NCI-H146 treated with DMSO at 0.1 percent for 48 hours (cell line): ENCODE measurements at regions not wholly inside any gene's neighbourhood (a gene's known extent, or its start where the extent isn't known, plus 50 kb on each side); places are given as distances from the start of the nearest gene placed in this dataset.
"Not testable (repeated sequence)": the region's sequence is repeated elsewhere in the genome, so short reads cannot be mapped to it uniquely, and the experiment has no call there.

Source experiments
- DNase-seq: peaks from one replicate; lab custom pipeline; 2025; ENCODE audit not compliant: unreplicated experiment; lab: John Stamatoyannopoulos, UW

GRCh38 chrX:63470506-63470905, 119.4 kb upstream of the SPIN4 start:
- no peak for DNase-seq

DNA sequence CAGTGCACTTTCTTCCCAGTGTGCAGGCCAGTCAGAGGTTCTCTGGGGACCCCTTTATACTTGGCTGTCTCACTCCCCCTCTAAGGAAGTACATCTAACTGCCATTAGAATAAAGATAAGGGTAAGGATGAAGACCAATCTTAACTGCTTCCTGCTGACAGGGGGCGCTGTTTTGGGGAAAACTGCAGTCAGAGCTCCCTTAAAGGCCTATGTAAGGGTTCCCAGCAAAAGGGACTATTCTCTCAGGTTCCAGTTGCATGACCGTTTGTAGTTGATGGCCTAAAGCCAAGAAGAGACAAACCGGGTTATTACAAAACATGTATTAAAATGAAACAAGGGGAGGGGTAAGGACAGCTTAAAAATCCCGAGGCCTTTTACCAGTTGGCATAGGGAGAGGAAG, 115.6 kb upstream of the SPIN4 start:
- DNase-seq: no peak

DNA sequence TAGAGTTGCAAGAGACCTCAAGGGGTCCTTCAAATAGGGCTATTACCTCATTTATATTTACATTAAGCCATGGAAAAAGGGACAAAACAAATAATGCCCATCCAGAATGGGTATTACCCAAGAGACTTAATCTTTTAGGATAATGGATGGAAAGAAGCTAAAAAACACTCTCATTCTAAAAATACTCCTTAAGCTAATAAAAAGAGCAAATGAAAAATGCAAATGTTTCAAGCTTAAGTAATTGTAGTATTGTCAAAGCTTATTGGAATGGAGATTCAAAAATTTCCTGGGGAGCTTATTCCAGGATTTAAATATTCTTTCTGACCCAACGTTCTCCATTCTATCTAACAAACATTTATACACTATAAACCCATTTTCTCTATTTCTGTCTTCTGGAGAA, 107.8 kb upstream of the SPIN4 start:
- no peak for DNase-seq

DNA sequence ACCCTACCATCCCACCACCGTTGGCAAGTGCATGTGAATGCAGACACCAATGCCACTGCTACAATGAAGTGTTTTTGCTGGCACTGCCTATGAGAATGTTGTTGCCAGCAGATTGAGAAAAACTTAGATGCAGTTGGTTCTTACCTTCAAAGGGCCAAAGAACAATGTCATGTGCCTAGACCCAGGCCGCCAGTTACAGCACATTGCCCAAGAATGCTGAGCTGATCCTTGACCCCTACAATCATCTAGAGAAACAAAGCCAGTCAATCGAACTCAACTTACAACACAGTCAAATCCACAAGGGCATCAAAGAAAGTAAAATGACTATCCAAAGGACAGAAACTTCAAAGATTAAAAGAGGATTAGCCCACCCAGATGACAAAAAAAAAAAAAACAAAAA, 102.4 kb upstream of the SPIN4 start:
- DNase-seq: no peak

GRCh38 chrX:63441717-63442116, 90.6 kb upstream of the SPIN4 start:
- no peak for DNase-seq

- DNase-seq: no peak
Observed at GRCh38 chrX:63439580-63439979, 88.4 kb upstream of the SPIN4 start.

DNA sequence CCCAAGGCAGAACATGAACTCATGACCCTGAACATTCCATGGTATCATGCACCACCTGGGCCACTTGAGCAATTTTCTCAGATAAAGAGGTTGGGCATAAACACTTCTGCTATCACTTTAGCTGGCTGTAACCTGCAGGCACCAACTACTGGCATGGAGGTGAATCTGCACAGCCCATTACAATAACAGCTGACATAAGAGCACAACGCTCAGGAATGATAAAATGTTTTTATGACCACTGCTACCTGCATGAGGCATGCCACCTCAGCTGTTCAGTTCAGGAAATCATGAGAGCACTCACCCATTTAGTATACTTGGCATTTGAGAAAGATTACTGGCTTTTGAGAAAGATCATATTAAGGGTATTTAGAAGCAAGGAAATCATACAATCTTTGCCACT, 85.7 kb upstream of the SPIN4 start:
- no peak for DNase-seq

DNA sequence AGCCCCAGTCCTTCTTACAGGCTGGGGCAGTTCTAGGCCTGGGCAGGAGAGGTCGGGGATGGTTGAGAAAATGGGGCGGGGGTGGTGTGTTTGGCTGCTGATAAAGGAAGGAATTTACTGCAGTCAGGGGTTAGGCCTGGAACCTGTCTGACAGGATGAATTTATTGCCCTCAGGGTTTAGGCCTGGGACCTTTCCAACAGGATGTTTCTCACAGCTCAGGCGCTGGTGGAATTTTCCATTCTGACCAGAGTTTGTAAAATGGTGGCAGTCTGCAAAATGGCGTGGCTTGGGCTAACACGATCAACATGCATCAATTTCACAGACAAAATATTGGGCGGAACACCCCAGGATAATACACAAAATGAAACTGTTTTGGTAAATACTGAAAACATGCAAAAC, 83.5 kb upstream of the SPIN4 start:
- no peak for DNase-seq

DNA sequence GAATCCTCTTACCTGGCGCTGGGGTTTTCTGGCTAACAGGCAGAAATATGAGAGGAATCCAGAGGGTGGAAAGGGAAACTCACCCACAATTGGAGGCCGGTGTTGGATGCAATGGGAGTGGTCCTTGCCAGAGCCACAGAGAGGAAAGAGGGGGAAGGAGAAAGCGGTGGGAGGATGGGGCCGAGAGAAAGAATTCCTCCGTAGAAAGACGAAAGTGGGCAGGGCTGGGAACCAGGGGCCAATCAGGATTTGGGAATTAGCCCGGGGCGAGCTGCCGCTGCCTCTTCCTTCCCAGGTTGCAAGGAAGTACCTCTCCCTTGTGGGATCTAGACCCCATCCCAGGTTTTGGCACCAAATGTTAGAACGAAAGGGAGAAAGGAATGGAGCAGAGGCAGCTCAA, 83.1 kb upstream of the SPIN4 start:
- no peak for DNase-seq

- no peak for DNase-seq
Observed at GRCh38 chrX:63430026-63430425, 78.9 kb upstream of the SPIN4 start.

GRCh38 chrX:63428348-63428747, 77.2 kb upstream of the SPIN4 start:
- DNase-seq: no peak

DNA sequence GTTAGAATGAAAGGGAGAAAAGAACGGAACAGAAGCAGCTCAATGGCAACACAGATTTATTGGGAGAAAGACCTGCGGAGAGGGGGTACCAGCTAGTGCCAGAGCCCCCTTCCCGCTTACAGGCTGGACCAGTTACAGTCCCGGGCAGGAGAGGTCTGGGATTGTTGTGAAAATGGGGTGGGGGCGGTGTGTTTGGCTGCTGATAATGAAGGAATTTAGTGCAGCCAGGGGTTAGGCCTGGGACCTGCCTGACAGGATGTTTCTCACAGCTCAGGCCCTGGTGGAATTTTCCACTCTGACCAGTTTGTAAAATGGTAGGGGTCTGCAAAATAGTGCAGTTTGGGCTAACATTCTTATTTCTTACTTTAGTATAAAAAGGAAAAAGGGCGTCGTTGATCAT, 75.4 kb upstream of the SPIN4 start:
- DNase-seq: no peak

DNA sequence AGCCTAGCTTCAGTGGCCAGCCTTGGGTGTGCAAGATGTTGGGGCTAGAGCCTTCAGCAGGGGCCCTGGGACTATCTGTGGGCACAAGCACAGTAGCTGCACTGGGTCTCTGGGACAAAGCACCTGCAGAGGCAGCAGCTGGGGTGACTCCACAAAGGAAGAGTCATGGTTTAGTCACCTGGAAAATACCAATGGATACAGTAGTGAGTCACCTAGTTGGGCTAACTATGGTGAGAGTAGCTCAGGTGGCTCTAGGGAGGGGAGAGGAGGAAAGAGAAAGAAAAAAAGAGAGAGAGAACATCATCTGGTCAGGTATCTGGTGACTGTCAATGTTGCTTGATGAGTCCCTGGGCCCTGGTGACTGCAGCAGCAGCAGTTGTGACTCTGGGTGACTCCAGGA, 72.9 kb upstream of the SPIN4 start:
- DNase-seq: no peak

DNA sequence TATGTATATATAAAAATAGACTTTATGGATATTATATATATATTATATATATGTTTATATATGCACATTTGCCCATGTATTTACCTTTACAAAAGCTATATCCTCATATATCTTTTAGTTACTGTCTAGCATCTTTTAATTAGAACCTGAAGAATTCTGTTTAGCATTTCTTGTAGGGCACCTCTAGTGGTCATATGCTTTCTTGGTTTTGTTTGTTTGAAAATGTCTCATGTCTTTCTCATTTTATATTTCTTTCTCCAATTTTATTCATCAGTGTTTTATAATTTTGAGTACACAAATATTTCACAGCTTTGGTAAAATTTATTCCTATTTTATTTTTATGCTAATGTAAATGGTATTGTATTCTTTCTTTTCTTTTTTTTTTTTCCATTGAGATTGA, 70.3 kb upstream of the SPIN4 start:
- no peak for DNase-seq

GRCh38 chrX:63418211-63418610, 67.1 kb upstream of the SPIN4 start:
- no peak for DNase-seq

- no peak for DNase-seq
Observed at GRCh38 chrX:63417649-63418048, 66.5 kb upstream of the SPIN4 start.

- DNase-seq: not testable (repeated sequence)
Observed at GRCh38 chrX:63409934-63410333, 58.8 kb upstream of the SPIN4 start.

- no peak for DNase-seq
Observed at GRCh38 chrX:63408050-63408449, 56.9 kb upstream of the SPIN4 start.

- no peak for DNase-seq
Observed at GRCh38 chrX:63404332-63404731, 53.2 kb upstream of the SPIN4 start.

DNA sequence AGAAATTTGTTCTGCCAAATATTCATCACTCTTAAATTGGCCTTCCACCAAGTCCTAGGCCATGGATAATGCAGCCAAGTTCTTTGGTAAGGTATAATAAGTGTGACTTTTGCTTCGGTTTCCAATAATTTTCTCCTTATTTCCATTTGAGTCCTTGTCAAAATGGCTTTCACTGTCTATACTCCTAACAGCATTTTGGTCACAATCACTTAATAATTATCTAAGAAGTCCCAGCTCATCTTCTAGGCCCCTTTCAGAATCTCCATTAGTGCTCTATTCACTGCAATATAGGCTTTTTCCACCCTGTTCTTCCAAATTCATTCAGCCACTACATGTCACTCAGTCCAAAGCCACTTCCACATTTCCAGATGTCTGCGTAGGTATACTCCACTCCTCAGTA, 51.0 kb upstream of the SPIN4 start:
- no peak for DNase-seq
